A549 (cell line): ENCODE measurements at regions not wholly inside any gene's neighbourhood (a gene's known extent, or its start where the extent isn't known, plus 50 kb on each side); places are given as distances from the start of the nearest gene placed in this dataset.
A peak's percentile ranks its signal among the peaks of the same experiment; 100 is the strongest.

Experiments used
- ATAC-seq, 2 experiments: fragments of 200-7000 bp in 1 of 2; fragments of >200 bp in 1 of 2; cut with Nextera tagmentation in 1 of 2; cut with Tn5 transposase in 1 of 2; 3 replicates each; pipeline versions ENCODE4 v1.8.0 to v1.9.1; 2018 to 2020; ENCODE audit warnings: mild to moderate bottlenecking in 1 of 2, moderate library complexity in 1 of 2
- CTCF ChIA-PET: fragments of 300-600 bp; sonication (Branson Sonifier 250); formaldehyde crosslinking; extraction: SDS; loops from one replicate; lab custom pipeline; 2021; ENCODE audit warnings: antibody characterized with exemption, inconsistent platforms; lab: Yijun Ruan, JAX
- POLR2A ChIA-PET: fragments of 350-600 bp; formaldehyde crosslinking; extraction: SDS; loops from one replicate; lab custom pipeline; 2021; ENCODE audit warnings: antibody characterized with exemption, inconsistent platforms; lab: Yijun Ruan, JAX
- DNase-seq, 2 experiments: peaks; one replicate each; pipeline versions ENCODE4 v3.0.0 to v3.0.0-alpha.2; 2011 to 2016; ENCODE audit warnings: low read depth in 1 of 2, low spot score in 1 of 2
- FAIRE-seq: peaks from 2 replicates; lab custom pipeline; 2011; peaks lifted over from hg19 to GRCh38; lab: Jason Lieb, UNC
- H3K27ac ChIP-seq, 2 experiments: fragments of >200 bp; sonication (Bioruptor Twin); formaldehyde crosslinking; 3 replicates each; pipeline ENCODE4 v1.5.1; 2016 to 2017
- H3K4me1 ChIP-seq: fragments of >200 bp; sonication (Bioruptor Twin); formaldehyde crosslinking; 3 replicates; pipeline ENCODE4 v1.6.1; 2016
- H3K4me2 ChIP-seq: fragments of >200 bp; sonication (Bioruptor Twin); formaldehyde crosslinking; 3 replicates; pipeline ENCODE4 v1.6.1; 2016
- H3K4me3 ChIP-seq: fragments of >200 bp; sonication (Bioruptor Twin); formaldehyde crosslinking; 3 replicates; pipeline ENCODE4 v1.5.1; 2016
- H3K9me3 ChIP-seq: fragments of >200 bp; sonication (Bioruptor Twin); formaldehyde crosslinking; 3 replicates; pipeline ENCODE4 v1.6.1; 2016
- ATOH8 ChIP-seq: fragments of 250-450 bp; sonication (Bioruptor Pico); IDR thresholded peaks from 2 replicates; pipeline ENCODE4 v1.5.0; 2020; ENCODE audit warnings: low read depth, mild to moderate bottlenecking, moderate library complexity
- CBX8 ChIP-seq: fragments of 200-600 bp; sonication (generic); IDR thresholded peaks from 2 replicates; pipeline ENCODE4 v1.6.1; 2016
- FOXS1 ChIP-seq: fragments of 250-450 bp; sonication (Bioruptor Pico); IDR thresholded peaks from 2 replicates; pipeline ENCODE4 v1.5.0; 2020; ENCODE audit warnings: mild to moderate bottlenecking, moderate library complexity
- GATA3 ChIP-seq: IDR thresholded peaks from 2 replicates; pipeline ENCODE4 v1.6.1; 2012; ENCODE audit warnings: borderline replicate concordance
- HES2 ChIP-seq: fragments of >200 bp; sonication (Bioruptor Twin); formaldehyde crosslinking; IDR thresholded peaks from 2 replicates; pipeline ENCODE4 v1.6.1; 2016
- HMGXB4 ChIP-seq: fragments of 250-450 bp; sonication (Bioruptor Pico); IDR thresholded peaks from 2 replicates; pipeline ENCODE4 v1.5.0; 2021; ENCODE audit warnings: mild to moderate bottlenecking, moderate library complexity, borderline replicate concordance
- JUN ChIP-seq, 2 experiments: fragments of >200 bp; sonication (Bioruptor Twin); formaldehyde crosslinking; IDR thresholded peaks; 2 replicates in 1 of 2; 3 replicates in 1 of 2; pipeline ENCODE4 v1.6.1; 2016 to 2017
- JUNB ChIP-seq: fragments of >200 bp; sonication (Bioruptor Twin); formaldehyde crosslinking; IDR thresholded peaks from 2 replicates; pipeline ENCODE4 v1.6.1; 2016
- KDM1A ChIP-seq: fragments of 200-600 bp; sonication (generic); IDR thresholded peaks from 2 replicates; pipeline ENCODE4 v1.6.1; 2016; ENCODE audit warnings: low read depth, mild to moderate bottlenecking
- MAFK ChIP-seq: fragments of 450-650 bp; IDR thresholded peaks from 2 replicates; pipeline ENCODE4 v1.6.1; 2014; ENCODE audit not compliant: partially characterized antibody
- NFE2L2 ChIP-seq: fragments of 150-350 bp; conservative IDR thresholded peaks from 2 replicates; pipeline ENCODE4 v1.6.1; 2014; ENCODE audit warnings: low read length
- PBX3 ChIP-seq: IDR thresholded peaks from 2 replicates; pipeline ENCODE4 v1.6.1; 2012
- POLR2A ChIP-seq: IDR thresholded peaks from 2 replicates; pipeline ENCODE4 v1.6.1; 2012; ENCODE audit warnings: mild to moderate bottlenecking, low read length
- RARB ChIP-seq: fragments of 250-450 bp; sonication (Bioruptor Pico); IDR thresholded peaks from 2 replicates; pipeline ENCODE4 v1.8.0; 2021; ENCODE audit warnings: mild to moderate bottlenecking, moderate library complexity
- SREBF2 ChIP-seq: fragments of 450-650 bp; IDR thresholded peaks from 2 replicates; pipeline ENCODE4 v1.6.1; 2014; ENCODE audit warnings: mild to moderate bottlenecking, moderate library complexity
- TP53 ChIP-seq: fragments of 250-450 bp; sonication (Bioruptor Pico); IDR thresholded peaks from 2 replicates; pipeline ENCODE4 v1.5.0; 2021; ENCODE audit warnings: mild to moderate bottlenecking, moderate library complexity
- USF2 ChIP-seq: fragments of 450-650 bp; IDR thresholded peaks from 2 replicates; pipeline ENCODE4 v1.6.1; 2014; ENCODE audit warnings: antibody characterized with exemption
- ZC3H11A ChIP-seq: fragments of 450-650 bp; IDR thresholded peaks from 2 replicates; pipeline ENCODE4 v1.6.1; 2014; ENCODE audit warnings: antibody characterized with exemption, mild to moderate bottlenecking
- ZFP36 ChIP-seq: fragments of 450-650 bp; IDR thresholded peaks from 2 replicates; pipeline ENCODE4 v1.6.1; 2014; ENCODE audit warnings: borderline replicate concordance; ENCODE audit not compliant: partially characterized antibody
- WGBS: methylation state at CpG from one replicate; pipeline ENCODE4 v1.1.6; 2017; ENCODE audit errors: missing lambda C conversion rate; 5-methylcytosine and 5-hydroxymethylcytosine counted together

GRCh38 chr7:98697083-98697482 is 80.0 kb downstream of the NPTX2 start:
- H3K9me3 ChIP-seq = peaks cover 27% of the 10 kb centered on the region
- TF ChIP-seq NFE2L2 (no peak), KDM1A (no peak), USF2 (0 out of 2 replicates have a peak, but pooled peaks have one; percentile 10), GATA3 (no peak)
- no peak overlapping the region for H3K27ac ChIP-seq
- ChIA-PET CTCF (interaction anchor here (1.0 kb wide), 1 partner anchor 16 kb away, joined by 4 read pairs; no protein-coding TSS in a partner anchor), POLR2A (no interaction called here)
- no peak for ATAC-seq
- H3K4me2 ChIP-seq = no peak overlapping the region
- H3K4me3 ChIP-seq = no peak overlapping the region
- no peaks in the 10 kb centered on the region for H3K4me1 ChIP-seq
- whole genome bisulfite sequencing = 51% methylated on average over 3 of the region's 3 CpGs
- no peak for FAIRE-seq
- DNase-seq = no peak

GRCh38 chr7:98697485-98698240 is 80.6 kb downstream of the NPTX2 start:
- no peak overlapping the region for H3K4me3 ChIP-seq
- H3K4me1 ChIP-seq = no peaks in the 10 kb centered on the region
- ATAC-seq = no peak
- DNase-seq = no peak
- CTCF ChIA-PET = interaction anchor here (1.0 kb wide), 2 partner anchors 14 to 17 kb away, joined by 3 to 4 read pairs; no protein-coding TSS in a partner anchor
- POLR2A ChIA-PET = no interaction called here
- H3K9me3 ChIP-seq = peaks cover 23% of the 10 kb centered on the region
- no peak for TF ChIP-seq TP53 (CRISPR knock-in tag)
- no peak for TF ChIP-seq ZFP36
- no peak for TF ChIP-seq NFE2L2
- no peak for TF ChIP-seq FOXS1 (CRISPR knock-in tag)
- TF ChIP-seq ZC3H11A = no peak
- no peak for TF ChIP-seq CBX8
- TF ChIP-seq SREBF2 = no peak
- TF ChIP-seq HMGXB4 (CRISPR knock-in tag) = no peak
- TF ChIP-seq JUN (IDR thresholded peaks at IDR 0.05) = no peak
- TF ChIP-seq KDM1A = no peak
- no peak for TF ChIP-seq HES2
- no peak for TF ChIP-seq JUNB
- no peak for FAIRE-seq
- no peak overlapping the region for H3K27ac ChIP-seq
- WGBS = 18% methylated on average over 9 of the region's 9 CpGs
- H3K4me2 ChIP-seq = no peak overlapping the region

GRCh38 chr7:98698976-98699375 is 81.9 kb downstream of the NPTX2 start:
- ATAC-seq = no peak
- H3K4me3 ChIP-seq = no peak overlapping the region
- WGBS = 7% methylated on average over 2 of the region's 2 CpGs
- H3K4me1 ChIP-seq = no peaks in the 10 kb centered on the region
- no peak for FAIRE-seq
- POLR2A ChIA-PET = no interaction called here
- H3K4me2 ChIP-seq = no peak overlapping the region
- CTCF ChIA-PET = interaction anchor here (1.2 kb wide), 1 partner anchor 155 kb away, joined by 3 read pairs; no protein-coding TSS in a partner anchor
- no peak overlapping the region for H3K27ac ChIP-seq
- TF ChIP-seq TP53 (CRISPR knock-in tag) = no peak
- TF ChIP-seq MAFK = no peak
- no peak for TF ChIP-seq ATOH8 (CRISPR knock-in tag)
- TF ChIP-seq KDM1A = no peak
- TF ChIP-seq SREBF2 = no peak
- no peak for TF ChIP-seq RARB
- TF ChIP-seq PBX3 = no peak
- no peak for TF ChIP-seq POLR2A
- no peak for TF ChIP-seq USF2
- TF ChIP-seq, all 56 proteins: peak for 0
- no peak for DNase-seq
- peaks cover 14% of the 10 kb centered on the region for H3K9me3 ChIP-seq
